GM19452 (cell line): ENCODE measurements at regions not wholly inside any gene's neighbourhood (a gene's known extent, or its start where the extent isn't known, plus 50 kb on each side); places are given as distances from the start of the nearest gene placed in this dataset.

ENCODE experiments used
- ATAC-seq: cut with Tn5 transposase; IDR thresholded peaks from one replicate; pipeline ENCODE4 v1.9.1; 2021; ENCODE audit not compliant: unreplicated experiment

DNA sequence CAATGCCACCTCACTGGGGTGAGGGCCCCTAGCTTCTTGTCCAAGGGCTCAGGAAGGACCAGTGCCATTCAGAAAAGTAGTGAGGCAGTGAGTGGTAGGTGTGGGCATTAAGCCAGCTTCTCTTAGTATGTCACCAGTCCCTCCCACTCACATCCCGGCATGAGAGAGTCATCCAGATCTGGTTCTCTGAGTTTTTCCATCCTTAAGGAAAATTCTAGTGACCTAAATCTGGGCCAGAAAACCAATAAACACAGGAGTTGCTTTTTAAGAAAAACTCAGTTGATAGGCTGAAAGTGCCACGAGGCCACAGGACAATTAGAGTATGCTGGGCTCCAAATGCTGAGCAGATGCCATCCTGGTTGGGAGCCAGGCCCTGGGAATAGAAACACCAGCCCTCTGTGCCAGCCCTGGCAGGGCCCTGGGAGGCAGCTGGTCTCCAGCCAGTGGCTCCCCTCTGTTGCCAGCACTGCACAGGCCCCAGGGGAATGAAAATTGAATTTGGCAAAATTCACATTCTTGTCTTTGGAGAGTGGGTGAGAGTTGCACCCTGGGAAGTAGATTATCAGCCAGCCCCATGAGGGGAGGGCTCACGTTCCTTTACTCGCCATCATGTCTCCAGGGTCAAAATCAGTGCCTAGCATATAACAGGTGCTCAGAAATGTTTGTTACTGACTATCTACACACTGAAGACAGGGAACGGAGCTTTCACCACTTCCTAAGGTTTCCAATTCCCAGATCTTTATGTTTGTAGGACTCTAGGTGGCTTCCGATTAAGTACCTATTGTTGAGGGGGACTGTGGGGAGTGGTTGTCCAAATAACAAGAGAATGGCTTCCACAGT lies 52.8 kb downstream of the FAM43A start:
- ATAC-seq = no peak

DNA sequence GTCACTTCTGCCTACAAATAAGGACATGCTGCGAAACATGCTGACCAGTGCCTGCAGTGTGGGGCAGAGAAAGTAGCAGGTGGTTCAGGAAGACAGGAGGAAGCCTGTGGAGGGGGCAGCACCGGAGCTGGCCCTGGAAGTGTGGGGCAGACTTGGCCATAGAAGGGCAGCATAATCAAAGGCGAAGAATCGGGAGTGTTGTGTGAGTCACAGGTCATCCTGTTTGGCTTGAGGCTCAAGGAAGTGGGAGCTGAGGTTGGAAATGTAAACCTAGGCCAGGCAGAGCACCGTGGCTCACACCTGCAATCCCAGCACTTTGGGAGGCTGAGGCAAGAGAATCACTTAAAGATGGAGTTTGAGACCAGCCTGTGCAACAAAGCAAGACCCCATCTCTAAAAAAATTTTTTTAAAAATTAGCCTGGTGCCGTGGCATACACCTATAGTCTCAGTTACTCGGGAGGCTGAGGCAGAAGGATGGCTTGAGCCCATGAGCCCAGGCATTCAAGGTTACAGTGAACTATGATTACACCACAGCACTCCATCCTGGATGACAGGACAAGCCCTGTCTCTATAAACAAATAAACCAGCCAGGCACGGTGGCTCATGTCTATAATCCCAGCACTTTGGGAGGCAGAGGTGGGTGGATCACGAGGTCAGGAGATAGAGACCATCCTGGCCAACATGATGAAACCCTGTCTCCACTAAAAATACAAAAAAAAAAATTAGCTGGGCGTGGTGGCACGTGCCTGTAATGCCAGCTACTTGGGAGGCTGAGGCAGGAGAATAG lies 54.0 kb downstream of the FAM43A start:
- no peak for ATAC-seq

DNA sequence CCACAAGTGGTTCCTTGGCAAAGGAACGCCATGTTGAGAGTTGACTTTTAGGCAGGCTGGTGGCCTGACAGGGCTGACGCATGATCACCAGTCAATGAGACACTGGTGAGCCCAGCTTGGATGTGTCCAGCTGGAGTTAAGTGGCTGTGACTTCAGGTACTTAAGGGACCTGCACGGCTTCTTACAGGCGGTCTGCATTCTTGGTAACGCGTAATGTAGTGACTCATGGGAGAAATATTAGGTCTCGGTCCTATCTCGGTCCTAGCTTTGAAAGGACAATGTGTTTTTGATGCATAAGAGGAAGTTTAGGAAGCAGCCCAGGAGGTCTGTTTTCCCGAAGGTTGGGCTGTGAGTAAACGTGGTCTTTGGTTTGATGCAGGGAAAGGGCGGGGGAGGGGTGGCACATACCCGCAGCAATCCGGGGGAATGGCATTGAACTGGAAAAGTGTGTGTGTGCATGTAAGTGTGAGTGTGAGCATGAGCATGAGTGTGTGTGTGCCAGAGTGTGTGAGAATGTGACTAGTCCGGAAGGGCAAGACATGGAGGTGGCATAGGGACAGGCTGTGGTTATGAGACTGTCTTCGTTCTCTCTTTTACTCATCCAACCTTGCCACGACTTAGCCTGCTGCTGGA lies 55.3 kb downstream of the FAM43A start:
- ATAC-seq = no peak

DNA sequence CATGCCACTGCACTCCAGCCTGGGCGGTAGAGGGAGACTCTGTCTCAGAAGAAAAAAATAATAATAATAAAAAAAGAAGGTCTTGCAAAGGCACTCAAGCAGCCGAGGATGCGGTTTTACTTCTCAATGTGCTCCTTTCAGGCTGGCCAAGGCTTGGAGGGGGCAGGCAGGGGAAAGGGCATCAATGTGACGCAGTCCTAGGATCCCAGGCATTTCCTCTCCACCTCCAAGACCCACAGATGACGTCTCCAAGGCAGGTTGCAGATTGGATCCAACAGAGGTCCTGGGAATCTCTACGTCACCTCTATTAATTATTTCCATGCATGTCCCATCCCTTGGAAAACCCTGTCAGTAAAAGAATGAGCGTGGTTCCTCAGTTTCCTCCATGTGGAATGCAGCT lies 56.2 kb downstream of the FAM43A start:
- ATAC-seq = no peak

DNA sequence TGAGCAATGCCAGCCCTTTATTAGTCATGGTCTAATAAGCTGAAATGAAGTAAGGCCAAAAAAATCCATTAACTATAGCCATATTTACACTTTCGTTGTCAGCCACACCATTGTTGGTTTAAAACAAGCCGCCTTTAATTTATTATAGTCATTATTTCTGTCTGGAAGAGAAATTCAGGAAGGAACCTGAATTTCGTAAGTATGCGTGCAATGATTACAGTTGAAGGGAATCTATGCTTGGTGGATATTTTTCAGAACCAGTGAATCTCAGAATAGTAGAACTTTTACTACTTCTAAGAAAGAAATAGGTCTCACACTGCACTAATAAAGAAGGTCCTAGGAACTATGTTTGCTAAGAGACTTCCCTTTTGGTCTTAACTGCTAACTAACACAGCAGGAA lies 59.1 kb downstream of the FAM43A start:
- ATAC-seq = no peak

DNA sequence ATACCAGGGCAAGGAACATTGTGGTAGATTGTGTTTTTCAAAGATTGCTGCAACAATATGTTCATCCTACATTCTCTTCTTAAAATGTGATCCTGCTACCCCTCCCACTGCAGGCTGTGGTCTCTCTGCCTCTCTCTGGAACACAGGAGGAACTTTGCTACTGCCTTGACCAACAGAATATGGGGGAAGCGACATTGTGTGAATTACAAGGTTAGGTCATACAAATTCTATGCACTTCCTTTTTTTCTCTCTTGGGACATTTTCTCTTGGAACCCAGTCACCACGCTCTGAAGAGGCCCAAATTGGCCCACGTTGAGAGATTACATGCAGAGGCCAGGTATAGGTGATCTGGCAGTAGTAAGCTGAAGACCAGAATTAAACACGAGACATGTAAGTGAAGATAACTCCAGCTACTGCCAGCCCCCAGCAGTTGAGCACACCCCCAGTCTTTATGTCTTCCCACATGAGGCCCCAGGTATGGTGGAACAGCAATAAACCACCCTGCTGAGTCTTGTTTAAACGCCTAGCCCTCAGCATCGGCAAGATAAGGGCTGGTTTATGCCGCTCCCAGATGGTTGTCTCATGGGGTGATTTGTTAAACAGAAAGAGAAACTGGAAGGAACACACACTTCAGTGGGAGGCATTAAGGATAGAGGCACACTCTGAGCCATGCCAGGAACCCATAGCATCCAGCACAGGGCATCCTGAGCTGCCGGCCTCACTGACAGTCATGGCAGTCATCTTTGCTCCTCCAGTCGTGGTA lies 59.9 kb downstream of the FAM43A start:
- ATAC-seq = no peak

DNA sequence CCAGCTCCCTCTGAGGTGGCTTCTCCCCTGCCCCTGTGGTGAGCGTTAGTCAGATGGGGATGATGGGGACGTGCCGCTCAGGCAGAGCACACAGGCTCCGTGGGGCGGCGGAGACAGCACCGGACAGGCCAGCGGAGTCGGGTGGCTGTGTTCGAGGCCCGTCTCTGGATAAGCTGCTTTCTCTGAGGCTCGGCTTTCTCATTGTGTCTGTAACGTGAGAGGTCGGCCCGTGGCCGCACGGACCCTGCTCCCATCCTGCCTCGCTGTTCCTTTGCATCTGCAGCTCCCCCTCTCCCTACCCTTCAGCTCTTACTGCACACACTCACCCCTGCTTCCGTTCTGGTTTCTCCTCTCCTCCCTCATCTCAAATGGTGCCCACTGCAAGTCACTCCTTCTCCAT lies 62.5 kb downstream of the FAM43A start:
- ATAC-seq = no peak

DNA sequence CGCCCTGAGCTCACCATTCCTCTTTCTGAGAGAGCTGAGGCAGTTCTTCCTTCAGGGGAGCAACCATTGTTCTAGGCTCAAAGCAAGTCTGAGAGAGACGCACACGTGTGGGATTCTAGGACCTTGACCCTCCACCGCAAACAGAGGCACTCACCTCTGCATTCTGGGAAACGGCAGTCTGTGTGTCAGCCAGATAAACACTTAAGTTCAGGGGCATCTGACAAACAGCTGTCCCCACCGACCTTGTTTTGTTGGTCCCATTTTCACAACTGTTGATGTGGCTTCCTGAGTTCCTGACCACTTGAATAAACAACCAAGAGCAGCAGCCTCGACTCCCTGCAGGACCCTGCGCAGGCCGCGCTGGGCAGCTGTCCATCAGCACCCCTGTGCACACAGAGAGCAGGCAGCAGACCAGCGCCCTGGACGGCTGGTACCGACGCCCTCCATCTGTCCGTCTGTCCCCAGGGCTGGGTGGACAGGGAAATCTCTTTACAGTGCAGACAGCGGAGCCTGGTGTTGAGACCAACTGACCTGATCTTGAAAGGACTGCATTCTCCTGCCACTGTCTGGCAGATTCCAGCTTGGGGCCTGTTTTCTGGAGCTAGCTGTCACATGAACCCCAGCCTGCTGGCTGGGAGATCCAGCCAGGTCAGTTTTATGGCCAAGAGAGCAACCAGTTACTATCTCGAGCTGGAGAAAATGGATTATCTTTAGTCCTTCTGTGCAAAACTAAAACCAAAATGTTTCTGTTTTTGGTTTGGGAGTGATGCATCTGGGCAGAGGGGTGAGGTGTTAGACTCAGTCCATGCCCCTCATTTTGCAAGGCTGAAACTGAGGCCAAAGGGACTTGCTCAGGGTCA lies 64.2 kb downstream of the FAM43A start:
- no peak for ATAC-seq

DNA sequence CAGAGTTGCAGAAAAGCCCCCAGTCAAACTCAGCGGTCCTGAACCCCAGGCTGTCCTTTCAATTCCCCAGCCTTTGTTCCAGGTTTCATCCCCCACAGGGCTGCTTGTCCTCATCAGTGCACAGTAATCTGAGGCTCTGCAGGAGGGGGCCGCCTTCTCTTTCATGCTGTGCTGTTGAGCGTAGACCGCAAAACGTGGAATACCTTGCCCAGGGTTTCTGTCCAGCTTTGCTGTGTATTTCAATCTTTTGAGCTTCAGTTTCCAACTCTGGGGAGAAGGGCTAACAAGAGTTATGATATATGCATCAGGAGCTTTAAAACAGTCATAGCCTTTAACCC lies 64.8 kb downstream of the FAM43A start:
- no peak for ATAC-seq

DNA sequence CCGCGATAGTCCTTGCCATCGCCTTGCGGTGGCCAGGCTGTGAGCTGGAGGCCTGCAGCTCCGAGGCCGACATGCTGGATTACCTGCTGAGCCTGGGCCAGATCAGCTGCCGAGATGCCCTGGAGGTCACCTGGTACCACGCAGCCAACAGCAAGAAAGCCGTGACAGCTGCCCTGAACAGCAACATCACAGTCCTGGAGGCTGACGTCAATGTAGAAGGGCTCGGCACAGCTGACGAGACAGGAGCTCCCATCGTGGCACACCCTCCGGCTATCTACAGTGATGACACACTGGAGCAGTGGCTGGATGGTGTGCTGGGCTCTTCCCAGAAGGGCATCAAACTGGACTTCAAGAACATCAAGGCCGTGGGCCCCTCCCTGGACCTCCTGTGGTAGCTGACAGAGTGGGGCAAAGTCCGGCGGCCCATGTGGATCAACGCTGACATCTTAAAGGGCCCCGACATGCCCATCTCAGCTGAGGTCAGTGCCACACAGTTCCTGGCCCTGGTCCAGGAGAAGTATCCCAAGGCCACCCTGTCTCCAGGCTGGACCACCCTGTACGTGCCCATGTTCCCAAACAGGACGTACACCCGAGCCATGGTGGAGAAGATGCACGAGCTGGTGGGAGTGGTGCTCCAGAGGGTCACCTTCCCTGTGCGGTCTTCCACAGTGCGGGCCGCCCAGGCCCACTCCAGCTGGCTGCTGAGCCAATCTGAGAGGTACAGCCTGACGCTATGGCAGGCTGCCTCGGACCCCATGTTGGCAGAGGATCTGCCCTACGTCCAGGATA lies 70.2 kb downstream of the FAM43A start:
- no peak for ATAC-seq

DNA sequence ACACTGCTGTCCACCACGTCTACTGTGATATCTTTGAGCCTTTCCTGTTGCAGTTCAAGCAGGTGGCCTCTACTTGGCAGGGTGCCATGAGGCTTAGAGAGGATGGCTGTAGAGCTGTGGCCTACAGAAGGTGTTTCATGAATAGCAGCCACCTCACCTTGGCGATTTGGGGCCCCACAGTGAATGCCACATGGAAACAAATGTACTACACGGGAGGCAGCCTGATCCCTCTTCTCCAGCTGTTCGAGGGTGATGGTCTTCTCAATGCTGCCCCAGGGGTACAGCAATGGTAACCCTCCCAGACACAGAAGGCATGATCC lies 70.7 kb downstream of the FAM43A start:
- no peak for ATAC-seq

DNA sequence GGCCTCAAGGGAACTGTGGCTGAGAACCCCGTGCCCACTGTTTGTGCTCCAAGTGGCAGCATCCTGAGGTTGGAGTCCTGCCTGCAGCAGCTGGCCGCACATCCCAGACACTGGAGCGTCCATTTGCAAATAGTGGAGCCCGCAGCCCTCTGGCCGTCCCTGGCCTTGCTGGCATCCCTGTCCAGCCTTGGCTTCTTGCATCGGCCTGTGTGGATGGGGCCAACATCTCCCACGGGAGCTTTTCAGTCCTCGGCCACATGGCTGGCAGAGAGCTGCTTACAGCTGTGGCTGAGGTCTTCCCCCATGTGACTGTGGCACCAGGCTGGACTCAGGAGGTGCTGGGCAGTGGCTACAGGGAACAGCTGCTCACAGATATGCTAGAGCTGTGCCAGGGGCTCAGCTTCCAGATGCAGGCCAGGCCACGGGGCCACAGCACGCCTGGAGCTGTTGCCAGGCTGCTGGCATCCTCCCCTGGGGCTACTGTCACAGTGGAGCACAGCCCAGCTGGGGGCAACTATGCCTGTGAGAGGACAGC lies 71.2 kb downstream of the FAM43A start:
- ATAC-seq = no peak

DNA sequence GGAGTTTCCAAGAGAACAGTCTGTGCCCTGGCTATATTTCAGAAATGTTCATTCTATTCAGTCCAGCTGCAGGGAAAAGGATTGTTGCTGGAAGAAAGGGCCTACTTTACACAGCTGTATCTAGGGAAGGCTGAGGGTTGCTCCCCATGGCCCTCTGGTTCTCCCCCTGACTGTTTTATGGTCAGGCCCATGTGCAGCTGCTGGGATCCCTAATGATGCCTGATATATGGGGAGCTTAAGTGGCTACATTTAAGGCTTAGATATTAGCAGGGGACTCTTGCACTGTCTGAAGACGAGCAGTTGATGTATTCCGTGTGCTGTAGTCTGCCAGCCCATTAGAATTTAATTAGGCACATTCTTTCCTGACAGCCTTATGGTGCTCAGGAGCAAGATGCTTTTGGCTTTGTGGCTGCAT lies 72.0 kb downstream of the FAM43A start:
- no peak for ATAC-seq

DNA sequence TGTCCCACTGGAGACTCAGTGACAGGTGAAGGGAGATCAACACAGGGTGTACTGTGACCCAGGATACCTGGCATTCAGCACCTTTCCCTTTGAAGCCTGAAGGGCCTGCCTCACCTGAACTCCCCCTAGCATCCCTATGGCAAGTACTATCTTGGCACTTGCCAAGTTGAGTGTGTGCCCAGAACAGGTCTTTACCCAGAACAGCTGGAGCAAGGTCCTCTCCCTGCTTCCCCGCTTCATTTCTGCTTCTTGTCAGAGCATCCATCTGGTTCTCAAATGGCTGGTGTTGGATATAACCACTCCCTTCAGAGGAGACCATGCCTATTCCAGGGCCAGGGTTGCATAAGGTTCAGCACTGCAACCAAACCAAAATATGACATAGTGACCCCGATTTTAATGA lies 73.0 kb downstream of the FAM43A start:
- no peak for ATAC-seq

DNA sequence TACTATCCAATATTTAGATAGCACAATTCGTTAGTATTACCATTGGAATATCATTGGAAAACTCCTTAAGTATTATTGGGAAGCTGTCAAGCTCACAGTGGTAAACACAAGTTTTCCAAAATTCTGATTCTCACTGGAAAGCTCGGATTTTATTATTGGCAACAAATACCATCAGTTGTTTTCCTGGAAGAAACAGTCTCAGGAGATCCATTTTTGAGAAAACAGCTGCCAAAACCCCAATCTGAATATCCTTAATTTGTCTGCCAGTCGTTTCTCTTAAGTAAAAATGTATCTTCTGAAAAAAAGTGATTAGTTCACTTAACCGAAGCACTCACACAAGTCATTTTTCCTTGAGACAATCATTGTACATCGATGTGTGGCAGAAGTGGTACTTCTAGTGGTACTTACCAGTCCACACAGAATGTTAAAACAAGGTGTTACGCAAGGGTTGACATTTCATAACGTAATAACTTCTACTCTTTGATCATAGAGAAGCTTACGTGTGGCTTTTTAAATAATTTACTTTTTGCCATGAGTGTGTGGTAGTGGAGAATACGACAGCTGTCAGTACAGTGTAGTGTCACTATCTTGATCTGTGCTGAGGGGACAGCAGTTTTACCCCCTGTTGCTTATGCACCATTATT lies 74.9 kb downstream of the FAM43A start:
- no peak for ATAC-seq

DNA sequence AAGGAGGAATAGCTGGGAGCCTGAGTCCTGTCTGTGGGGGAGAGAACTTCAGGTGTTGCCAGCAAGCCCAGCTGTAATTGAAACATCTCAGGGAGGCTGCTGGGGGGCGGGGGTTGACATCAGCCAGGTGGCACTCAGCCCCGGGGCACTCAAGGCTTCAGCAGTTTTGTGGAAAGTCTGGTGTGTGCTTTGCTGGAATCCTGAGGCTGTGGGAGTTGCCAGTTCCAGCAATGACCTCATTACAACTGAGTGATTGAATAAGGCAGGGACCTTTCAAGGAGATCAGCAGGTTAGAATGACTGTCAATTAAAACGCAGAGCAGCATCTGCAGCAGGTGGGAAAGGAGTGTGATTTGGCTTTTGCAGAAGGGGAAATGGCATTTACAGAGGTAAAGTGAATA lies 75.7 kb downstream of the FAM43A start:
- ATAC-seq = no peak

DNA sequence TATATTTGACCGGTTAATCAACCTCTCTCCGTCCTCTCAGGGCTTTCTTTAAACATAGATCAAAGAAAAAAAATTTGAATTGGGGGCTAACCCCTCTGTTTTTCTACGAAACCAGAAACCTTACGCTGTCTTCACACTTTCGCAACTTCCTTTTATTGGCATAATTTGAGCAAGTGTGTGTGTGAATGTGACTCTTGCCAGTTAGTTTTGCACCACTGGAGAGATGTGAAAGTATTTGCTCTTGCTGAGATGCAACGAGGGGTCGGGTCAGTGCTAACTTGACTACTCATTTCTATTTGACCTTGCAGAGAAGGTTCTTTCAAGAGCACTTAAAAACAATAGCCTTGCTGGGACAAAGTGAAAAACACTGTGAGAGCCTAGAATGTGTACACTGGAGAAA lies 81.2 kb downstream of the FAM43A start:
- no peak for ATAC-seq

DNA sequence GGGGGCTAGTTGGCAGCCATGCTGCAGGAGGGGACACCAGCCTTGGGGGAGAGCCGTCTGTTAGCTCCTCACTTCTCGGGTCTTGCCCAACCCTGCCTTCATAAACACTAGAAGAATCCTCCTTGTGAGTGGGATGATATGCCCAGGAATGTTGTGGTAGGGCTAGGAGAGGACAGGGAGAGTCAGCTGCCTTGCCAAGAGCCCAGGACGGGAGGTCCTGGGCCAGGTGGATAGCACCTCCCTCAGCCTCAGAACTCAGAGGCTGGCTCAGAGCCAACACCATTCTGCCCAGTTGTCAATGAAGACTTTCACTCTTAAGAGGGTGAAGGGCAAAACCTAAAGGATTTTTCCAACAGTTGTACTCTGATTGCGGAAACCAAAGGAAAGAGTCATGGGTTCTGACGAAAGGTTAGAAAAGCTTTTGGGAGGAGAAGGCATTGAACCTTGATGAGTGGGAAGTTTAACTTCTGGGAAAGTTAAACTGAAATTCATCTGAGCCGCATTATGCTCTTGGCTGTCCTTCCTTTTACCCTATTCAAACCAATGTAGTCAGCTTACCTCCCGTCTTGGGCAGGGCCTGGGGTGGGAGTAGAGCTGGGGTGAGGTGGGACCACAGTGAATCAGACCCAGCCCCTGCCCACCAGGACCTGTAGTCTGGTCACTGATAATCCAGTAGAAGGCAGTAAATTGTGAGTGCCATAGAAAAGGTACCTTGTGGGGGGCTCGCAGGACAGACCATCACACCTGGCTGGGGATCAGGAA lies 81.9 kb downstream of the FAM43A start:
- ATAC-seq = no peak
